Panc1 (cell line): ENCODE measurements at regions not wholly inside any gene's neighbourhood (a gene's known extent, or its start where the extent isn't known, plus 50 kb on each side); places are given as distances from the start of the nearest gene placed in this dataset.
A peak's percentile ranks its signal among the peaks of the same experiment; 100 is the strongest.

ENCODE experiments used
- ATAC-seq: fragments of 200-7000 bp; cut with Tn5 transposase; 2 replicates; pipeline ENCODE4 v1.9.1; 2020; ENCODE audit warnings: mild to moderate bottlenecking, moderate library complexity
- BruUV-seq: library from RNA; stranded (reverse); fragments of 400-500 nt; replicated peaks from 2 replicates; lab custom pipeline; 2021; lab: Mats Ljungman, UMichigan
- CTCF ChIA-PET: fragments of 300-600 bp; sonication (Branson Sonifier 250); formaldehyde crosslinking; loops from one replicate; lab custom pipeline; 2022; ENCODE audit warnings: antibody characterized with exemption; lab: Charles Lee
- POLR2A ChIA-PET: fragments of 300-600 bp; sonication (Branson Sonifier 250); formaldehyde crosslinking; loops from one replicate; lab custom pipeline; 2022; ENCODE audit warnings: antibody characterized with exemption; lab: Charles Lee
- DNase-seq: peaks from one replicate; pipeline ENCODE4 v3.0.0-alpha.2; 2010; ENCODE audit warnings: low read depth, low spot score
- H3K27ac ChIP-seq: 2 replicates; pipeline ENCODE4 v1.5.1; 2011; ENCODE audit warnings: mild to moderate bottlenecking, low read length, inconsistent platforms
- H3K27me3 ChIP-seq: fragments of 200-500 bp; sonication (Bioruptor generic); 2 replicates; pipeline ENCODE4 v1.6.0; 2014; ENCODE audit warnings: low read length, inconsistent platforms; ENCODE audit not compliant: control insufficient read depth, insufficient read depth
- H3K36me3 ChIP-seq: fragments of 200-500 bp; sonication (Bioruptor generic); 2 replicates; pipeline ENCODE4 v1.5.1; 2014; ENCODE audit warnings: inconsistent platforms, mild to moderate bottlenecking, low read length, moderate library complexity; ENCODE audit not compliant: control insufficient read depth, insufficient read depth
- H3K4me1 ChIP-seq: 2 replicates; pipeline ENCODE4 v1.5.1; 2011; ENCODE audit warnings: inconsistent platforms, mild to moderate bottlenecking, low read length, moderate library complexity; ENCODE audit not compliant: control insufficient read depth, insufficient read depth
- H3K4me3 ChIP-seq, 2 experiments: 2 replicates each; pipeline ENCODE4 v1.5.1; 2011 to 2012; ENCODE audit warnings: low read depth in 2 of 2, low read length in 2 of 2, mild to moderate bottlenecking in 2 of 2, inconsistent platforms in 1 of 2, moderate library complexity in 1 of 2
- H3K9me3 ChIP-seq: fragments of 200-500 bp; sonication (Bioruptor generic); 2 replicates; pipeline ENCODE4 v1.5.1; 2014; ENCODE audit warnings: low read depth, mild to moderate bottlenecking, inconsistent platforms, low read length, moderate library complexity; ENCODE audit not compliant: control insufficient read depth, insufficient read depth
- POLR2AphosphoS5 ChIP-seq: IDR thresholded peaks from 2 replicates; pipeline ENCODE4 v1.6.1; 2012; ENCODE audit warnings: mild to moderate bottlenecking, low read depth, low read length, moderate library complexity
- SIN3A ChIP-seq: IDR thresholded peaks from 2 replicates; pipeline ENCODE4 v1.6.1; 2012; ENCODE audit warnings: low read depth, mild to moderate bottlenecking, low read length, moderate library complexity, borderline replicate concordance; ENCODE audit not compliant: insufficient read depth
- TCF7L2 ChIP-seq: IDR thresholded peaks from 2 replicates; pipeline ENCODE4 v1.6.1; 2011; ENCODE audit warnings: mild to moderate bottlenecking, low read depth, low read length, inconsistent platforms
- in situ Hi-C: cut with HindIII; loops from 2 replicates; pipeline ENCODE4 v1.10.0; 2016; ENCODE audit warnings: low sequenced_read_pairs, low pct_unique_long_range_greater_than_20kb
- intact Hi-C: fragments of 100-400 bp; cut with micrococcal nuclease; formaldehyde crosslinking; loops from one replicate; pipeline ENCODE4 v1.10.0; 2022; ENCODE audit not compliant: unreplicated experiment
- TF ChIP-seq, protein P1 (sequence below): fragments of 450-650 bp; IDR thresholded peaks from 2 replicates; pipeline ENCODE4 v1.5.1; 2017; ENCODE audit warnings: mild to moderate bottlenecking
- TF ChIP-seq, protein P2 (sequence below), 2 experiments: IDR thresholded peaks; 2 replicates each; pipeline ENCODE4 v1.6.1; 2011 to 2012; ENCODE audit warnings: low read depth in 2 of 2, control low read depth in 1 of 2, low read length in 1 of 2, mild to moderate bottlenecking in 1 of 2, moderate library complexity in 1 of 2; ENCODE audit not compliant: insufficient read depth in 1 of 2

DNA sequence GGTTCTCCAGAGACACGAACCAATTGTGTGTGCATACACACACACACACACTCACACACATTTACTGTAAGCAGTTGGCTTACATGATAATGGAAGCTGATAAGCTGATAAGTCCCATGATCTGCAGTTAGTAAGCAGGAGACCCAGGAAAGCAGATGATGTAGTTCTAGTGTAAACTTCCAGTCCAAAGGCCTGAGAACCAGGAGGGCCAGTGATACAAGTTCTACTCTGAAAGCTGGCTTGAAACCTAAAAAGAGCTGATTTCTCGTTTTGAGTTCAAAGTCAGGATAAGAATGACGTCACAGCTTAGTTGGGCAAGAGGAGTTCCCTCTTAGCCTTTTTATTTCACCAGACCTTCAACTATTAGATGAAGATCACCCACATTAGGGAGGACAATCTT, 558.8 kb upstream of the PIK3C3 start:
- intact Hi-C loops = no loop called here
- POLR2A ChIA-PET = no interaction called here

DNA sequence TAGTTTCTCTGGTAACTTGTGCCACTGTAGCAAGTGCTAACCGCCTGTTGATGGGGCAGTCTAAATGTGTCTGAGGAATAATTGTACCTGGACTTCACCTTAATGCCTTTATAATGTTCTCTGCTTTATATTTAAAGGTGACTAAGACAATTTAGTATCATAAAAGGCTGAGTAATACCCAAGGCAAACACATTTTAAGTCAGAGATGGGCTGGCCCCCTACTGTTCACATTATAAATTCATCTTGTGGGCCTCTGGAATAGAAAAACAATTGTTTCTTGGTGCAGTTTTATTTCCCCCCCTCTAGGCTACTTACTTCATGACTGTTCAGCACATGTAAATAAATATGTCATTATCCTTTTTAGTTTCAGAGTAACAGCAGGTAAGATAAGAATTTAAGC, 559.3 kb upstream of the PIK3C3 start:
- intact Hi-C loops = no loop called here
- CTCF ChIA-PET = no interaction called here

More for the DNA sequence above, 558.8 kb upstream of the PIK3C3 start:
- Histone ChIP-seq H3K36me3 (no peaks in the 10 kb centered on the region), H3K4me3 (no peak overlapping the region), H3K27ac (no peak overlapping the region), H3K27me3 (no peaks in the 10 kb centered on the region), H3K9me3 (no peaks in the 10 kb centered on the region), H3K4me1 (no peaks in the 10 kb centered on the region)
- BruUV-seq = no TSS peak
- DNase-seq = no peak
- no peak for ATAC-seq
- CTCF ChIA-PET = no interaction called here
- TF ChIP-seq, protein P1, sequence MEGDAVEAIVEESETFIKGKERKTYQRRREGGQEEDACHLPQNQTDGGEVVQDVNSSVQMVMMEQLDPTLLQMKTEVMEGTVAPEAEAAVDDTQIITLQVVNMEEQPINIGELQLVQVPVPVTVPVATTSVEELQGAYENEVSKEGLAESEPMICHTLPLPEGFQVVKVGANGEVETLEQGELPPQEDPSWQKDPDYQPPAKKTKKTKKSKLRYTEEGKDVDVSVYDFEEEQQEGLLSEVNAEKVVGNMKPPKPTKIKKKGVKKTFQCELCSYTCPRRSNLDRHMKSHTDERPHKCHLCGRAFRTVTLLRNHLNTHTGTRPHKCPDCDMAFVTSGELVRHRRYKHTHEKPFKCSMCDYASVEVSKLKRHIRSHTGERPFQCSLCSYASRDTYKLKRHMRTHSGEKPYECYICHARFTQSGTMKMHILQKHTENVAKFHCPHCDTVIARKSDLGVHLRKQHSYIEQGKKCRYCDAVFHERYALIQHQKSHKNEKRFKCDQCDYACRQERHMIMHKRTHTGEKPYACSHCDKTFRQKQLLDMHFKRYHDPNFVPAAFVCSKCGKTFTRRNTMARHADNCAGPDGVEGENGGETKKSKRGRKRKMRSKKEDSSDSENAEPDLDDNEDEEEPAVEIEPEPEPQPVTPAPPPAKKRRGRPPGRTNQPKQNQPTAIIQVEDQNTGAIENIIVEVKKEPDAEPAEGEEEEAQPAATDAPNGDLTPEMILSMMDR = no peak
- TF ChIP-seq TCF7L2 = no peak
- in situ Hi-C loops = no loop called here

DNA sequence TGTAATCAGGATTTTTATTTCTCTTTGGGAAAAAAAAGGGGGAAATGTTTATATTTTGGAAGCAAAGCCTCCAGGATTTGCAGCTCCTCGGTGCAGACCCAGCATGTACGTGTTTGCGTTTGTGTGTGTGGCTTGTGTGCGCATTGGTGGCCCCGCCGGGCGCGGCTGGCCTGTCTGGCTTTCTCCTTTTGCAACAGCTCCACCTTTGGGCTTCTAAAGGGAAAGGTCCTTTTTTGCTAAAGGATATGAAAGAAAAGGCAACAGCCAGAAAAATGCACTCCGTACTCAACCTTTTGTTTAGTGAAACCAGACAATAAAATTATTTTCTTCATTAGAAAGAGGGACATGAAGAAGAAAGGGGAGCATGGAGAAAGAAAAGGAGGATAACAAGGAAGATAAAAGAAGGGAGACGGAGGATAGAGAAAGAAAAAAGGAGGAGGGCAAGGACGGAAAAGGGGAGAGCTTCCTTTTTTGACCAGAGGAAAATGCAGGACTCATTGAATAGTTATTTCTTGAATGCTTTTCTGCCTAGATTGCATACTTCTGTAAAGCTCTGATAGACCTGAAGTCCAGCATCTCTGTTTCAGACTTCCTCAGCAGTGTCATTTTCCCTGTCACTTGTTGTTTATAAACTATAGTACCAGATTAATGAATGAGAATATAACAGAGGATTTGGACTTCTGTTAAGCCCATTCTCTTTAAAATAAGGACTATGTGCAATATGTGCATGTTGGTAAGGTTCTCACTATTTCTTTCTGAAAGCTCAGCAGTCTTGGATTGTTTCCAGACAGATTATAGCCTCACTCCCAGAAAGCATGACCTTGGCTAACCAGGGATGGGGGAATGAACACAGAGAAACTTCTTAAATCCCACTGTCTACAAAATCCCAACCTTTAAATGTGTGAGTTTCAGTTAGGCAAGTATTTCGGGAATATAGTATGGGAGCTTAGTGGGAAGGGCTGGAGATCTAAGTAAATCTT, 563.1 kb upstream of the PIK3C3 start:
- Histone ChIP-seq H3K9me3 (no peaks in the 10 kb centered on the region), H3K27ac (no peak overlapping the region), H3K36me3 (no peaks in the 10 kb centered on the region), H3K27me3 (no peaks in the 10 kb centered on the region; the same call in 1 of the 2 replicates), H3K4me3 (no peak overlapping the region), H3K4me1 (no peaks in the 10 kb centered on the region)
- POLR2A ChIA-PET = no interaction called here
- TF ChIP-seq TCF7L2 (no peak), SIN3A (no peak), POLR2AphosphoS5 (no peak)
- TF ChIP-seq, protein P2, sequence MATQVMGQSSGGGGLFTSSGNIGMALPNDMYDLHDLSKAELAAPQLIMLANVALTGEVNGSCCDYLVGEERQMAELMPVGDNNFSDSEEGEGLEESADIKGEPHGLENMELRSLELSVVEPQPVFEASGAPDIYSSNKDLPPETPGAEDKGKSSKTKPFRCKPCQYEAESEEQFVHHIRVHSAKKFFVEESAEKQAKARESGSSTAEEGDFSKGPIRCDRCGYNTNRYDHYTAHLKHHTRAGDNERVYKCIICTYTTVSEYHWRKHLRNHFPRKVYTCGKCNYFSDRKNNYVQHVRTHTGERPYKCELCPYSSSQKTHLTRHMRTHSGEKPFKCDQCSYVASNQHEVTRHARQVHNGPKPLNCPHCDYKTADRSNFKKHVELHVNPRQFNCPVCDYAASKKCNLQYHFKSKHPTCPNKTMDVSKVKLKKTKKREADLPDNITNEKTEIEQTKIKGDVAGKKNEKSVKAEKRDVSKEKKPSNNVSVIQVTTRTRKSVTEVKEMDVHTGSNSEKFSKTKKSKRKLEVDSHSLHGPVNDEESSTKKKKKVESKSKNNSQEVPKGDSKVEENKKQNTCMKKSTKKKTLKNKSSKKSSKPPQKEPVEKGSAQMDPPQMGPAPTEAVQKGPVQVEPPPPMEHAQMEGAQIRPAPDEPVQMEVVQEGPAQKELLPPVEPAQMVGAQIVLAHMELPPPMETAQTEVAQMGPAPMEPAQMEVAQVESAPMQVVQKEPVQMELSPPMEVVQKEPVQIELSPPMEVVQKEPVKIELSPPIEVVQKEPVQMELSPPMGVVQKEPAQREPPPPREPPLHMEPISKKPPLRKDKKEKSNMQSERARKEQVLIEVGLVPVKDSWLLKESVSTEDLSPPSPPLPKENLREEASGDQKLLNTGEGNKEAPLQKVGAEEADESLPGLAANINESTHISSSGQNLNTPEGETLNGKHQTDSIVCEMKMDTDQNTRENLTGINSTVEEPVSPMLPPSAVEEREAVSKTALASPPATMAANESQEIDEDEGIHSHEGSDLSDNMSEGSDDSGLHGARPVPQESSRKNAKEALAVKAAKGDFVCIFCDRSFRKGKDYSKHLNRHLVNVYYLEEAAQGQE (IDR thresholded peaks at IDR 0.05; ENCODE audit: insufficient read depth in 1 of 2, low read depth in 2 of 2, low read length in 1 of 2) = no peak
- TF ChIP-seq, protein P1 = peak; percentile 53
- CTCF ChIA-PET = no interaction called here
- intact Hi-C loops (no loop called here), in situ Hi-C loops (no loop called here)
- peak; percentile 4 for DNase-seq
- no peak for ATAC-seq
- no TSS peak for BruUV-seq

More for the DNA sequence above, 559.3 kb upstream of the PIK3C3 start:
- no peaks in the 10 kb centered on the region for H3K36me3 ChIP-seq
- H3K4me3 ChIP-seq = no peak overlapping the region
- H3K27ac ChIP-seq = no peak overlapping the region
- DNase-seq (no peak), ATAC-seq (no peak)
- TF ChIP-seq, protein P2 (IDR thresholded peaks at IDR 0.05; ENCODE audit: insufficient read depth in 1 of 2, low read depth in 2 of 2, low read length in 1 of 2) = no peak
- no peak for TF ChIP-seq TCF7L2
- no peaks in the 10 kb centered on the region for H3K27me3 ChIP-seq
- BruUV-seq = no TSS peak
- in situ Hi-C loops = no loop called here
- H3K4me1 ChIP-seq = no peaks in the 10 kb centered on the region
- no peaks in the 10 kb centered on the region for H3K9me3 ChIP-seq
- POLR2A ChIA-PET = no interaction called here
